ENCODE measurements at regions not wholly inside any gene's neighbourhood (a gene's known extent, or its start where the extent isn't known, plus 50 kb on each side); places are given as distances from the start of the nearest gene placed in this dataset.

- DNase-seq (ENCODE audit: low read depth, low spot score), result no peak
Observed at GRCh38 chr5:166982226-166982625, 1309.2 kb upstream of the WWC1 start.

- no peak for DNase-seq (ENCODE audit: low read depth, low spot score)
Observed at GRCh38 chr5:166991601-166992000, 1299.8 kb upstream of the WWC1 start.

- no peak for DNase-seq (ENCODE audit: low read depth, low spot score)
Observed at GRCh38 chr5:166992108-166992507, 1299.3 kb upstream of the WWC1 start.

- DNase-seq (ENCODE audit: low read depth, low spot score), result no peak
Observed at GRCh38 chr5:166992874-166993722, 1298.3 kb upstream of the WWC1 start.

GRCh38 chr5:166994226-166994625 is 1297.2 kb upstream of the WWC1 start:
- no peak for DNase-seq (ENCODE audit: low read depth, low spot score)

- no peak for DNase-seq (ENCODE audit: low read depth, low spot score)
Observed at GRCh38 chr5:167001246-167001645, 1290.2 kb upstream of the WWC1 start.

GRCh38 chr5:167008705-167009104 is 1282.7 kb upstream of the WWC1 start:
- DNase-seq (ENCODE audit: low read depth, low spot score), result no peak

- no peak for DNase-seq (ENCODE audit: low read depth, low spot score)
Observed at GRCh38 chr5:167011196-167011595, 1280.2 kb upstream of the WWC1 start.

GRCh38 chr5:167012123-167013034 is 1279.1 kb upstream of the WWC1 start:
- no peak for DNase-seq (ENCODE audit: low read depth, low spot score)

GRCh38 chr5:167014401-167015056 is 1276.9 kb upstream of the WWC1 start:
- DNase-seq (ENCODE audit: low read depth, low spot score), result no peak

- no peak for DNase-seq (ENCODE audit: low read depth, low spot score)
Observed at GRCh38 chr5:167020418-167020817, 1271.0 kb upstream of the WWC1 start.

GRCh38 chr5:167029488-167029887 is 1262.0 kb upstream of the WWC1 start:
- no peak for DNase-seq (ENCODE audit: low read depth, low spot score)

GRCh38 chr5:167030500-167031120 is 1260.8 kb upstream of the WWC1 start:
- no peak for DNase-seq (ENCODE audit: low read depth, low spot score)

- DNase-seq (ENCODE audit: low read depth, low spot score), result no peak
Observed at GRCh38 chr5:167036585-167036984, 1254.9 kb upstream of the WWC1 start.

- DNase-seq (ENCODE audit: low read depth, low spot score), result no peak
Observed at GRCh38 chr5:167049043-167049663, 1242.3 kb upstream of the WWC1 start.

GRCh38 chr5:167049771-167050567 is 1241.5 kb upstream of the WWC1 start:
- DNase-seq (ENCODE audit: low read depth, low spot score), result no peak

GRCh38 chr5:167050568-167051401 is 1240.7 kb upstream of the WWC1 start:
- DNase-seq (ENCODE audit: low read depth, low spot score), result no peak

GRCh38 chr5:167051402-167051768 is 1240.1 kb upstream of the WWC1 start:
- DNase-seq (ENCODE audit: low read depth, low spot score), result no peak

GRCh38 chr5:167052791-167053190 is 1238.7 kb upstream of the WWC1 start:
- no peak for DNase-seq (ENCODE audit: low read depth, low spot score)

All from pulmonary artery endothelial cell (primary cell).